ENCODE measurements at regions not wholly inside any gene's neighbourhood (a gene's known extent, or its start where the extent isn't known, plus 50 kb on each side); places are given as distances from the start of the nearest gene placed in this dataset.

DNA sequence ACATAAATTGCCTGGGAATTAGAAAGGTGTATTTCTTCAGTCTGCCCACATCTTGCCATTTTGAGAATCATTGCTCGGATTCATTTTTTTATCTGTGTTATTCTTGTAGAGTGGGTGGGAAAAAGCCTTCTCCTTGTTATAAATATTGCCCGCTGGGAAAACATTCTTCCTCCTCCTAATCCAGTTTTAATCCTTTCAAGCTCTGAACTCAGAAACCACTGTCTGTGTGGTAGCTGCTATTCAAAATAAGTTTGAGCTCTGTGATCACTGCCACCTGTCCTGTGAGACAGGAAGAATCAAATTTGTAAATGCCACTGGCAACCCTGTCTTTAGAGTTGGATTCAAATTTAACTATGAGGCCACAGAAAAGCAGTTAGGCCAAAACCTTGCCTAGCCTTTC, 1875.2 kb upstream of the PIK3C3 start:
- CTCF ChIA-PET = no interaction called here
- POLR2A ChIA-PET = no interaction called here

DNA sequence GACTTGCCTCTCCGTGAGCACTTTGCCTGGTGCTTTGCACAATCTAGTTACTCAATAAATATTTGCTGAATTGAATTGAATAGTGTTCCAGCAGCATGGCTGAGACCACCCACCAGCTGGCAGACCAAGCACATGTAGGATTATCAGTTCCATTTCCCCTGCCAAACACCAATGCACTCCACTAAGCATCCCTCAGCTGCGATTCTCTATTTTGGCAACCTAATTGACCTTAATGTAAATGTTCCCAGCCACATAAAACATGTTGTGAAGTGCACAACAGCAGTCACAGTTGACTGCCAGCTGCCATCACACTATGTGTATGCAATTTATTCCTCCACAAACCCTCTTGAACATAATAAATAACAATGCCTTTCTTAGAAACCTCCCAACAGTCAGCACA, 1879.4 kb upstream of the PIK3C3 start:
- ChIA-PET CTCF (no interaction called here), POLR2A (no interaction called here)

DNA sequence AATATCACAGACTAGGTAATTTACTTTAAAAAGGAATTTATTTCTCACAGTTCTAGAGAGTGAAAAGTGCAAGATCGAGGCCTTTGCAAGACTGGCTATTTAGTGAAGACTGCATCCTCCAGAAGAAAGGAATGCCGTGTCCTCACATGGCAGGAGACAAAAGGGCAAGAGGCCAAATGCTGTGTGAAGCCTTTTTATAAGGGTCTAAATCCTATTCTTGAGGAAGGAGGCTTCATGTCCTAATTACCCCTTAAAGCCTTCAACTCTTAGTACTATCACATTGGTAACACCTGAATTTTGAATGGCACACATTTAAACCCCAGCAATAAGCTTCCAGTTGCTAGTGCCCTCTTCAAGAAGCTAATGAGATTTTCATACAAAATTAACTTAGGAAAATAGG, 1882.3 kb upstream of the PIK3C3 start:
- ChIA-PET POLR2A (no interaction called here), CTCF (no interaction called here)

DNA sequence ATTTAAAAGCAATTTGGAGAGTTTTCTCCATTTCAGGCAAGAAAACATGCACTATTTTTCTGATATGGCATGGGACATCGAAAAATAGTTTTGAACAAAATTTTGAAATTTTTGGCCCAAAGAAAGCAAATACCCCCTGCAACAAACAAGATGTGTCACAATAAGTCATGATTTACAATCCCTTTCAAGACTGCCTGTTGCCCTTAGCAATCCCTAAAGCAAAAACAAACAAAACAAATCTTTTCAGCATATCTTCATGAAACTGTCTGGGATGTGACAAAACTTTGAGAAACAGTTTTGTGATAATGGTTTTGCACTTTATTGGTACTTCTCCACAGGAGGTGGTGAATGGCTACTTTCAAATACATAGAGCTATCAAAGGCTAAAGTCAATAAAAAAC, 1888.7 kb upstream of the PIK3C3 start:
- ChIA-PET CTCF (no interaction called here), POLR2A (no interaction called here)

DNA sequence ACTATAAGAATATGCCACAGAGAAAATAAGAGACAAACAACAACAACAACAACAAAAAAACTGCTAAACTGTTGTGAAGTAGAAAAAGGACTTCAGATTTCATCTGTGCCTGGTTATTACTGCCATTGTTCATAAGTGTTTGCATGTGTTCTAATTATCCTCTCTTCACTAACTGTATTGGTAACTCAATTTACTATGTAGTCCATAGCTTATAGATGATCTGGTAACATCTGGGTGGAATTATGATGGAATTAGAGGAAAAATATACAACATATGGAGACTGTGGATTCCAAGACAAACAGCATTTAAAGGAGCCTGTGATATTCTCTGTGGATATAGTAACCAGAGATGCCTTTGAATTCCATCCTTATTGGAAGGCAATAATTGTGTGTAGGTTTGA, 1891.5 kb upstream of the PIK3C3 start:
- POLR2A ChIA-PET = no interaction called here
- CTCF ChIA-PET = no interaction called here

DNA sequence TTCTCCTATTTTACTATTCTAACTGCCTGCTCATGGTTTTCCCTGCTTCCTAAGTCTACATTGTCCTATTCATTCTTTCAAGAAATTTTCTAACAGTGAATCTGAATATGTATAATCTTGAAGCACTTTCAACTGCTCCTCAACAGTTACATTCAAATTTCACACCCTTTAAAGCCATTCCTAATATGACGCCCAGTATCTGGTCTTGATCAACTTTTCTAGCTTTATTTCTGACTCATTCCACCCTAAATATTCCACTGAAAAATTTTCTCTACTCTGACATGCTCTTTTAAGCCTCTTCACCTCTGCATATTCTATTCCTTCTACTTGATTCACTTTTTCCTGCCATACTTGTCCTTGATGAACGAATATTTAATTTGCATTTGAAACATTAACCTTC, 1893.9 kb upstream of the PIK3C3 start:
- CTCF ChIA-PET = interaction anchor here (0.7 kb wide), 1 partner anchor 35 kb away, joined by 3 read pairs; no protein-coding TSS in a partner anchor

DNA sequence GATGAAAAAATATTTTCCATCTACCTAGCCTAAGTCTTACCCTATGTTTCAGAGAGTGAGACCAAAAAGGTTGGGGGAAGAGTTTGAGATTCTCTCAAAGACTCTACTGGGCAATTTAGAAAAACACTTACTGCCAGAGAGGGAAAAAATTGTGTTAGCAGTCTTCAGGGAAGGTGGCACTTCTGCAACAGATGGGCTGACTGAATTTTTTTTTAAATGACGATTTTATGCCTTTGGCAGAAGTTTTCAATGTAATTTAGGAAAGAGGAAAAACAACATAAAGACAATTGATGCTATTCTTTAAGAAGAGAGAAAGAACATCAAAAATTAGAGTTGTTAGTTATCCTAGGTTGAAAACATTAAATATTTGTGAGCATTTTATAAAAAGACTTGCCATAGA, 1894.5 kb upstream of the PIK3C3 start:
- ChIA-PET POLR2A (no interaction called here), CTCF (no interaction called here)

More for the DNA sequence above, 1893.9 kb upstream of the PIK3C3 start:
- POLR2A ChIA-PET = no interaction called here

DNA sequence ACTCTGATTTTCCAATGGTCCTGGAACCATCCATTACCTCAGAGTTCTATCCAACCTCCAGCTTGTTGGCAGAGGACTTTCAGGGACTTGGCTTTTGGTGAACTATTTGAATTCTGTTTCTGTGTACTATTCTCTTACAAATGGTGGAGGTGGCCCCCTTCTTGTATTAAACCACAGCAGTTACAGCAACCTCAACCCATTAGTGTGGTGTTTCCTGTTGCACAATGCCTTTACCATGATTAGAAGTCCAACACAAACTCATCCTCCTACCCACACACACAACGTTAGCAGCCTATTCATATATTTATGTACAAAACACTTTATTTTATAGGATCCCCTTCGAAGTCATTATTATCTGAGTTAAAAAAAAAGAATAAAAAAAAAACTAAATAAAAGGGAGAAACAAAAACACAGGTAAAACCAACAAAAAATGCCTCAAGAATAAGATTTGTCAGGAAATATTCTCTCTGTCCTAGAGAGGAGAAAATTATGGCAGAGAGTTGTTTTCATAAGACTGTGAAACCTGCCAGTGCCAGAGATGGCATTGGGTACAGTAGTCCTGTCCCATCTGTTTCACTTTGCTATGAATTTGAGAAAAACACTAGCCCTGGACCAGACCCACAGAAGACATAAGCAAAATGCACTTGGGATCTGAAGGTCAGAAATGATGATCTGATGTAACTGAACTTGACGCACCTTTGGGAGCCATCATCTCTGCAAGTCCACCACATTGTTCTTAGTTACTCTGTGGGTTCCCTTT, 1896.0 kb upstream of the PIK3C3 start:
- ChIA-PET CTCF (no interaction called here), POLR2A (no interaction called here)

DNA sequence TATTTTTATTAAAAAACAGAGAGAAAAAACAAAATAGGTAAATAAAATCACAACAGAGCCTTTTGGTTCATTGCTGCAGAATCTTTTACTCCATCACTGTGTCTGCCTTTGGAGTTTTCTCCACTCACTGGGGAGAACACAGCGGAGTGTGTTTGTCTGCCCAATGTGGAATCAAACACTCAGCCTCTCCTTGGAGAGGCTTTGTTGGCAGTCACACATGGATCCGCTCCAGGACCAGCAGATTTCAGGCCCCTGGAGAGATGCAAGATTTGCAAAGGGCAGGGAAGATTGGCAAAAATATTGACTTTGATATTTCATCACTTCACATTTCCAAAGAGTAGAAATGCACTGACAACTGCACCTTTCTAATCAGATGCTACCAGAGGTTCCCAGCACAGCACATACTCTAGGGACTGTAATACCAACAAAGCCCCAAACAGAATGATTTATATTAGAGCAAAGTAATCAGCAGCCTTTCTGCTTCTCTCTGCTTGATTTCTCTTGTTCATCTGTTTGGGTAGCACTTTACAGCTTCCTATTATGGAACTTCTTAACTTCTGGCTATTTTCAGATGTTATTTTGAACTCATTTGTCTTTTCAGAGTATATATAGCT, 1898.8 kb upstream of the PIK3C3 start:
- ChIA-PET POLR2A (no interaction called here), CTCF (no interaction called here)

DNA sequence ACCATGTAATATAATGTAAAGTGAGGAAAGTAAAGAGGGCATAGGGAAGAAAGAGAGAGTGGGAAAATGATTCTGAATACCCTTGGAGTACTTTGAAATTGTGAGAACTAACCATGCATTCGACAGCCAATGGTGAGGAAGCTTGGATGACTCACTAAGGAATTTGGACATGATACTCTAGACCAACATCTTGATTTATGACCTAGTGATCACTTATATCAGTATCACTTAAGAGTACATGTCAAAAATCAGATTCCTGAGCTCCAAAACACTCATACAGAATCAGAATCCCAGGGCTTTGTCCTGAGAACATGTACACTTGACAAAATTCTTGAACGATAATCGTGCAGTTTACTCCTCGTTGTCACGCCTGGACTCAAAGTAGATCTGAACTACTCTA, 1899.8 kb upstream of the PIK3C3 start:
- POLR2A ChIA-PET = no interaction called here
- CTCF ChIA-PET = no interaction called here

DNA sequence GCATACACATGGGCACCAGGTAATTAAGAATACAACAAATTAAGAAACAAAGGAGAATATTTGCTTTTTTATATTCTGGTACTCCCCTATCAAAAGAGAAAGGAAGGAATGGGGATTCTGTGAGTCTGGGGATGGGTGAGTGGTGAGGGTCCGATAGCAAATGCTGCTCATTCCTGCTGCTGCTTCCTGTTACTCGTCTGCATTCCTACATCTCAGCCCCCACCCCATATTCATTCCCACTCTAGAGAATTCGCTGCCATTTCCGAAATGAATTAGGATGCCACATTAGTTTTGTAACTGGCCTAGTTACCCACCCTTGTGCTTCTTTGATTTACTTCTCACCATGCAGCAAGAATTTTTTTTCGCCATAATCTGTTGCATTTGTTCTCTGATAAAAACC, 1905.3 kb upstream of the PIK3C3 start:
- POLR2A ChIA-PET = no interaction called here
- CTCF ChIA-PET = no interaction called here

DNA sequence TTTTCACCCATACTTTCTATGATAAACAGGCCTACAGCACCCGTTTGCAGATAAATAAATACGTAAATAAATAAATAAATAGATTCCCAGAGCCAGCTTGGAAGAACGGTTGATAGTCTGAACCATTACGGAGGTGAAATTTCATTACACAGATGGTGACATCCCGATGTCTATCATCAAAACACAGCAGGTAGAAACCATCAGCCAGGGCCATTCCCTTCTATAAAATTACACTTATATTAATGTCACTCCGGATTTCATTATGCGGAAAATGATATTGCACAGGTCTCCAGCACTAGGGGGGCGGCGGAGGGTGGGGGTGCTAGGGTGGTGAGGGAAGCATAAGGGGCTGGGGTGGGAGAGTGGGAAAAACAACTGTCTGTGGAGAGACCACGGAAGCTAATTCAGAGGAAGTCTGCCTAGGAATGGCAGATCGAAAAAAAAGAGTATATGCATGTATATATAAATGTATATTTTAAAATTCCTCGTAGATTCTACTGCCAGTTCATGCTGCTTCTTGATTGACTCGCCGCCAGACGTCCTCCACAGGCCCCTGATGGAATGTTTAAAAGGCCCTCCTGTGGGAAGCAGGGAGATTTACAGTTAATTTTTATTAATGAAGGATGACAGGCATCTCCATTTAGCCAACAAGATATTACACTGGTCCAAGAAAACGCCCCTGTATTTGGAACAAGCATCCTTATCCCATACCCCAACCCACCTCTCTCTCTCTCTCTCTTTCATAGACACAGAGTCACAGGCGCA, 1906.0 kb upstream of the PIK3C3 start:
- ChIA-PET POLR2A (no interaction called here), CTCF (no interaction called here)

DNA sequence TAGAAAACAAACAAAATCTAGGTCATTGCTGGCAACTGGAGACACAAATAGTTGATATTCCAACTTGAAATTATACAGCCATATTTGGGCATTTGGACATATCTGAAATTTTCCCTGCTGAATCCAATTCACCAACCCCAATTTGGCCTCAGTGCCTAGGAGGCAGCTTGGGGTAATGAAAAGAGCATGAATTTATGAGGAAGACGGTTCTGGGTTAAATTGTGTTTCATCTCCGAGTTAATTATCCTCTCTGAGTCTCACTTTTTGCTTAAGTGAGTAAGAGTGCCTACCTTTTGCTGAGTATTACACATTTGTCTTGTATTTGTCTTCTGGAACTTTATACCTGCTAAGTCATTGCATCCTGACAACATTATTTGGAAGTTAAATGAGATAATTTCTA, 1906.8 kb upstream of the PIK3C3 start:
- ChIA-PET CTCF (no interaction called here), POLR2A (no interaction called here)

DNA sequence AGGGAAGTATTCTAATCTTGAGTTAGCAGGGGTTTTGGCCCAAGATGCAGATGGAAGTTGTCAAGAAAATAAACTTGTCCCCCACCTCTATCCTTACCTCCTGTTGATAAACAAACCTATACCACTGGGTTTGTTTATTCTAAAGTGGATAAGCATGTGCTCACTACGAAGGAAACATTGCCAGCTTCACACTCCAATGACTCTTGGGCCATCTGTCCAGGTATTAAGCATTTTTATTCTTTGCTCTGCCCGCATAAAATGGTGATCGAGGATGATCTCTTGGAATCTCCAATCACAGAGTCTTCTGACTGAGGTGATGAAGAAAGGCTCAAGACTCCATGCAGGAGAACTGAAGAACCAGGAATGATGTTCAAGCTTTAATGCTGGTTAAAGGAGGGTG, 1908.4 kb upstream of the PIK3C3 start:
- CTCF ChIA-PET = no interaction called here
- POLR2A ChIA-PET = no interaction called here

DNA sequence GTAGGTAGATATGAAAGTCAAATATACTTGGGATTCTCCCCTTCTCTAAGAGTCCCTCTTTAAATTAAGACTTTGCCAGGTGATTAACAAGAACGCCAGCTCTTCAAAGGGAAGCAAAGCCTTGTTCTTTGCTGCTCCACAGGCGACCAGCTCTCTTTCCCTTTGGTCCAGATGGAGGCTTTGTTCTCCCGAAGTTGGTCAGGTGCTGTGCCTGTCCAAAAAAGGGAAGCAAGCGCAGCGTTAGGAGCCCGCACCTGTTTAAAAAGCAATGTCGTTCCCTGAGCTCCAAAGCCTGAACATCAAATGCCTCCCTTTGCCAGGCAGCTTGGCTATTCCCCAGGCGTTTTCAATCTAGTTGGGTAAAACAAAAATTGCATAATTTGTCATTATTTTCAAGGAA, 1913.1 kb upstream of the PIK3C3 start:
- CTCF ChIA-PET = no interaction called here
- POLR2A ChIA-PET = no interaction called here

DNA sequence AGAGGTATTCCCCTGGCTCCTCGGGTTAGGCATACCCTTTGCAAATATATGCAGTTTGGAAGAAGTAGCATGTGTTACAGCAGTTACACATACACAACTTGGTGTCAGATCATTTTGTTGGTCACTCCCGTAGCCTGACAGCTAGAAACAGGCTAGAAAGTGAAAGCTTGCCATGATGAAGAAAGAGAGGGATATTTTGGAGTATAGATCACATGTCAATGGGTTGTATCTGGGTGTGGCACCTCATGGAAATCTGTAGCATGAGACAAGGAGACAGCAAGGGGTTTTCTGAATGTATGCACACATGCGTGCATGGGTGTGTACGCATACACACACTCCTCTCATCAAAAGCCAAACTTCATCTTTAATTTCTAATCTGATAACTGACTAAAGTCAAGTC, 1914.5 kb upstream of the PIK3C3 start:
- ChIA-PET CTCF (no interaction called here), POLR2A (no interaction called here)

DNA sequence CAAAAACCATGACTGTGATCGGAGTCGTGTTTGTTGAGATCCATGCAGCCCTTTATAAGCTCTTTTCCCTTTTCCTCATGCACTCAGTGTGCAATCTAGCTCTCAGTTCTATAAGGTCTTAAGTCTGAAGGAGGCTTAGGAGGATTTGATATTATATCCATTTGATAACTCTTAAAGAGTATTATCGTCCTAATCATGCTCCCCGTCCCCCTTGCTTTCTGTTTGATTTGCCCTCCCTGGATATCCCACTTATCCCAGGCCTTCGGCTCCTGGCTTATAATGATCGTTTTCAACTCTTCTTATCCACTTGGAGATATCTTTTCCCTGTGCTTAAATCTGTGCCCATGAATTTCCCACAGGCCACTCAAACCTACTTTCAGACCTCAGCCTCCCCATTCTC, 1917.7 kb upstream of the PIK3C3 start:
- ChIA-PET CTCF (no interaction called here), POLR2A (no interaction called here)

DNA sequence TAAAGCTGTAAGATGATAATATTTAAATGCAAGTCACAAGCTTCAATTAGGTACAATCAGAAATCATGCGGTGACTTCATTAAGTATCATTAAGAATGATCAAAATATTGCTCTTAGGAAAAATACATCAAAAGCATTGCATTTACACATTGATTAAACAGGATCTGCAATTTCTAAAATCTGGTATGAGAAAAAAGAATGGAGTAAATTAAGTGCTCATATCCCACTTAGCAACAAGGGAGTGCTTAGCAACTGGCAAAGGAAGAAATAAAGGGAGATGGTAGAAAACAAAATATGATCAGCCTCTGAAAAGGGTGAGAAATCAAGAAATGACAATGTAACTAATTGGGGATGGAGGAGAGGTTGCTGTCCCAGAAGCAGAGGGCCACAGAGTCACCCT, 1918.2 kb upstream of the PIK3C3 start:
- ChIA-PET POLR2A (no interaction called here), CTCF (no interaction called here)

DNA sequence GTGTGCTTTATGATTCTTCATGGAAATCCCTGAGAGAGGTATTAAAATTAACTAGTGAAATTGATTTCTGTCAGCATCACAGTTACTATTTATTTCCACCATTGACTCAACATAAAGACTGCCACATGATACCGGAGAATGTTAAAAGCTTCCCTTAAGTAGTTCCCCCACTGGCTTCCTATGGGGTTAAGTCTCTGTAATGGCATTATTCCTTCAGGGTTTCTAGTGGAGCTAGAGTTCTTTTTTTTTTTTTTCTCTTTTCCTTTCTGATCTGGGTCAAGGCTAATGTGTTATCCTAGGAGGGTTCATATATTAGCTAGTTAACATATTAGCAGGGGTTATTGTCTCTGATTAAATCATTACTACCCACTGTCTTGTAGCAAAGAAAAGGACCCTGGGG, 1919.1 kb upstream of the PIK3C3 start:
- ChIA-PET POLR2A (no interaction called here), CTCF (no interaction called here)

DNA sequence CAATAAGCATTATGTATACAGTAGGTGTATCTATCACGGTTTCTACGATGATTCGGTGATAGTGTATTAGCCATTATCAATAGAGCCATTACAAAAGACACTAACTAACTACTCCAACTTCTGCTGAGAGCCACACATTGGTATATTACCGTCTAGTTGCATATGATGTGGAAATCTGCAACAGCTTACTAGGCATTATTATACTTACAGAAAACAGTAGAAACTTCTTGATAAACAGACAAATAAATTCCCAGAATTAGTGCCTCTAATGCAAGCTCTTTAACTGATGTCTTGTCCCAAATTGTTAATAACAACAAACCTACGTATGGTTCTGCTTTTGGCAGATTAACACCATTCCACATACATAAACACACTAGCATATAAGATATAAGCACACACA, 1923.0 kb upstream of the PIK3C3 start:
- ChIA-PET CTCF (no interaction called here), POLR2A (no interaction called here)

DNA sequence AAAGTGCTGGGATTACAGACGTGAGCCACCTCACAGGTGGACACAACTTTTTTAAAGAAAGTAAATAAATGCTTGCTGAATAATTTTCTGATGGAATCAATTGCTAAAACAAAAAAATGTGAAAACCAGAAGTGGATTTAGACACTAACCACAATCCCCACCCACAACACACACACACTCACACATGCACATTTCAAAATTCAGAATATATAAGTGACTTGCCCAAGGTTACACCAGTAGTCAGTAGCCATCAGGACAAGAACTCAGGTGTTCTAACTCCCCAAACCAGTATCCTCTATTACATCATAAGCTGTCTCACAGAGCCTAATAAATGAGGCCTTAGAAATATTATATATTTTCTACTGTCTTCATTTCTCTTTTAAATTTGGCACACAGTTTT, 1923.6 kb upstream of the PIK3C3 start:
- CTCF ChIA-PET = no interaction called here
- POLR2A ChIA-PET = no interaction called here

Data from activated CD8-positive, alpha-beta memory T cell treated with anti-CD3 and anti-CD28 coated beads for 36 hours (primary cell).